A673 (cell line): ENCODE measurements at regions not wholly inside any gene's neighbourhood (a gene's known extent, or its start where the extent isn't known, plus 50 kb on each side); places are given as distances from the start of the nearest gene placed in this dataset.

Experiments used
- CTCF ChIP-seq: fragments of 300-800, 200-600 bp; sonication (generic); conservative IDR thresholded peaks from 2 replicates; pipeline ENCODE4 v1.5.1; 2017; ENCODE audit warnings: low read depth, mild to moderate bottlenecking, antibody characterized with exemption, low read length, moderate library complexity, mixed read lengths
- EZH2 ChIP-seq: fragments of 200-600 bp; sonication (generic); IDR thresholded peaks from 2 replicates; pipeline ENCODE4 v1.6.1; 2017; ENCODE audit warnings: borderline replicate concordance, low read depth, mild to moderate bottlenecking, mixed read lengths, antibody characterized with exemption, low read length; ENCODE audit not compliant: poor library complexity, severe bottlenecking

GRCh38 chr3:194054540-194054939 is 81.4 kb upstream of the HES1 start:
- TF ChIP-seq CTCF: no peak
- TF ChIP-seq EZH2: no peak
